ENCODE measurements at regions not wholly inside any gene's neighbourhood (a gene's known extent, or its start where the extent isn't known, plus 50 kb on each side); places are given as distances from the start of the nearest gene placed in this dataset.

GRCh38 chr12:93318720-93319522 lies 58.8 kb upstream of the NUDT4 start:
- TF ChIP-seq CTCF (IDR thresholded peaks at IDR 0.05 in 8 of 11, conservative IDR thresholded peaks at IDR 0.05 in 3 of 11) (no peak), POLR2AphosphoS5 (IDR thresholded peaks at IDR 0.05) (no peak), POLR2A (IDR thresholded peaks at IDR 0.05) (no peak)

Measured in spleen (tissue), 7 donors.